ENCODE measurements at regions not wholly inside any gene's neighbourhood (a gene's known extent, or its start where the extent isn't known, plus 50 kb on each side); places are given as distances from the start of the nearest gene placed in this dataset.

GRCh38 chr1:47624531-47624930, 186.7 kb downstream of the FOXD2 start:
- TF ChIP-seq CTCF (IDR thresholded peaks at IDR 0.05; ENCODE audit: extremely low read depth, insufficient read depth, missing control alignments), result no peak
- DNase-seq (ENCODE audit: low spot score), result no peak
- in situ Hi-C loops (cut with MboI; ENCODE audit: low pct_unique_long_range_greater_than_20kb, low sequenced_read_pairs, unreplicated experiment), result no loop called here

- no peak for TF ChIP-seq CTCF (IDR thresholded peaks at IDR 0.05; ENCODE audit: extremely low read depth, insufficient read depth, missing control alignments)
- no peak for DNase-seq (ENCODE audit: low spot score)
- in situ Hi-C loops (cut with MboI; ENCODE audit: low pct_unique_long_range_greater_than_20kb, low sequenced_read_pairs, unreplicated experiment), result no loop called here
Observed at GRCh38 chr1:47627016-47627415, 189.2 kb downstream of the FOXD2 start.

- TF ChIP-seq CTCF (IDR thresholded peaks at IDR 0.05; ENCODE audit: extremely low read depth, insufficient read depth, missing control alignments), result no peak
- in situ Hi-C loops (cut with MboI; ENCODE audit: low pct_unique_long_range_greater_than_20kb, low sequenced_read_pairs, unreplicated experiment), result no loop called here
- no peak for DNase-seq (ENCODE audit: low spot score)
Observed at GRCh38 chr1:47627471-47628370, 189.9 kb downstream of the FOXD2 start.

- TF ChIP-seq CTCF (IDR thresholded peaks at IDR 0.05; ENCODE audit: extremely low read depth, insufficient read depth, missing control alignments), result no peak
- no peak for DNase-seq (ENCODE audit: low spot score)
- in situ Hi-C loops (cut with MboI; ENCODE audit: low pct_unique_long_range_greater_than_20kb, low sequenced_read_pairs, unreplicated experiment), result no loop called here
Observed at GRCh38 chr1:47629201-47629600, 191.4 kb downstream of the FOXD2 start.

GRCh38 chr1:47630346-47630745, 192.5 kb downstream of the FOXD2 start:
- no peak for TF ChIP-seq CTCF (IDR thresholded peaks at IDR 0.05; ENCODE audit: extremely low read depth, insufficient read depth, missing control alignments)
- no peak for DNase-seq (ENCODE audit: low spot score)
- in situ Hi-C loops (cut with MboI; ENCODE audit: low pct_unique_long_range_greater_than_20kb, low sequenced_read_pairs, unreplicated experiment), result no loop called here

- no peak for TF ChIP-seq CTCF (IDR thresholded peaks at IDR 0.05; ENCODE audit: extremely low read depth, insufficient read depth, missing control alignments)
- DNase-seq (ENCODE audit: low spot score), result no peak
- in situ Hi-C loops (cut with MboI; ENCODE audit: low pct_unique_long_range_greater_than_20kb, low sequenced_read_pairs, unreplicated experiment), result no loop called here
Observed at GRCh38 chr1:47631411-47631995, 193.7 kb downstream of the FOXD2 start.
